Kidney tubule cell (primary cell): ENCODE measurements at regions not wholly inside any gene's neighbourhood (a gene's known extent, or its start where the extent isn't known, plus 50 kb on each side); places are given as distances from the start of the nearest gene placed in this dataset.

Source experiments
- DNase-seq: peaks from one replicate; pipeline ENCODE4 v3.0.0-alpha.2; 2018; ENCODE audit warnings: low spot score

DNA sequence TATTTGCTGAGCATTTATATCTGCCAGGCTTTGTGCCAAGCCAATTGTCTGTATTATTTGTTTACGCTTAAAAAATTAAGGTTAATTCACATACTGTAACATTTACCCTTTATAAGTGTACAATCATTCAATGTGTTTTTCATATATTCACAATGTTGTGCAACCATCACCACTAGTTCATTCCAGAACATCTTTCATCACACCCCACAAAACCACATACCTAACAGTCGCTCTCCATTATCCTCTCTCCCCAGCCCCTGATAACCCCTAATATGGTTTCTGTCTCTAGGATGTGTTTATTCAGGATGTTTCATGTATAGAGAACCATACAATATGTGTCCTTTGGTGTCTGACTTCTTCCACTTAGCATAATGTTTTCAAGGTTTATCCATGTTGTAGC lies 234.1 kb downstream of the INSIG2 start:
- no peak for DNase-seq

DNA sequence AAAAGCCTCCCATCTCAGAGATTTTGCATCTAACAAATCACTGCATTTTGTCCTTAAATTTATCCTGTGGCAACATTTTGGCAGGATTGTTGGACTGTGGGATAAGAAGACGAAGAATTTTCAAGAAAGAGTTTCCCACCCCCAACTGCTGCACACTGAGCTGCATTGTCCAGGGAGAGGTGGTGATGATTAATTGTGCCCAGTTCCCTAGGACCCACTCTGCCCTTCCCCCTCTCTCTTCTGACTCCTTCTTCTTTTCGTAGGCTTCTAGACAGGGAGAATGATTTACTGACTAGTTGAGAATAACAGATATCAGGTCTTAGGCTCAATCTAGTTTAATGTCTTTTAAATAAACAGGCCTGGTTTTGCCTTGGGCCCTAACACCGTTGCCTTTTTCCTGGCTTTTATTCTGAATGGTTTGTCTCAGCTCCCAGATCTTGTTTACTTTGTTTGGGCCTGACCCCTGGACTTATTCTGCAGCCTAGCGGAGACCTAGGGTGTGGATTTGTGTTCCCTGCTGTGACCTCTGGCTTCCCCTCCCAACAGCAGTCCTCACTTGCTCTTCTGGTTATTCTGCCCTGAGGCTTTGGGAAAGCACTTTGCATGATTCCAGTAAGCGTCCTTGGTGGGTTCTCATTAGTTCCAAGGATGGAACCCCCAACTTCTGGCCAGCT lies 233.3 kb downstream of the INSIG2 start:
- no peak for DNase-seq

DNA sequence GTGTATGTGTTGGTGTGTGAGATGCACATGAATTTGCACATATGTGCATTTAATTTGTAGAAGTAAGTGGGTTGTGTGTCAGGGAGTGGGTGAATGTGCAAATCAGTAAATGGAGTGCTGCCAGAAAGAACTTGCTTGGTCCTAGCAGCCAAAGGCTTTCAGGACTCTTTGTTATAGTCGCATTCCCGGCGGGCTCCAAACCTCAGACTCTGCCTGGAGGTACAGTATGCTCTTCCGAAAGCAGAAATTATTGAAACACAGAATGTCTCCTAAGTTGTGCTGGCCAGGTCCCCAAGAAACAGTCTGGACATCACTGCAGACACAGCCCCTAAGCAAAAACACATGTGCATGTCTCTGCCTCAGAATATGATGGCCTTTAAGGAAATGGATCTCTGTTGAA lies 232.4 kb downstream of the INSIG2 start:
- no peak for DNase-seq

DNA sequence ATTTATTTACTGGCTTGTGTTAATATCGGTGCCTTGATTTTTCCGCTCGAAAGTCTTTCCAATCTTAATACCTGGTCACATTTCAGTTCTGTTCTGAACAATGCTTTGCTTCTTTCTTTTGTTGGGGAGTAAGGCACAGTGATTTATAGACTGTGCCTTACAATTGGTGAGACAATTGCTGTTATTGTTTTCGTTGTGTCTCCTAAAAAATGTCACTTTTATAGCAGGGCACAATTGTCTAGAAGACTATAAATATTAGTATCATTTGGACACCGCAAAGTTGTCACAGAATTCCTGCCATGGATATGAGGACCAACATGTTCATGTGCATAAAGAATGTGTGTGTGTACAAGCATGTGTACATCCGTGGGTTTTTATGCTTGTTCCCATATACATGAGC lies 231.9 kb downstream of the INSIG2 start:
- DNase-seq, result no peak

DNA sequence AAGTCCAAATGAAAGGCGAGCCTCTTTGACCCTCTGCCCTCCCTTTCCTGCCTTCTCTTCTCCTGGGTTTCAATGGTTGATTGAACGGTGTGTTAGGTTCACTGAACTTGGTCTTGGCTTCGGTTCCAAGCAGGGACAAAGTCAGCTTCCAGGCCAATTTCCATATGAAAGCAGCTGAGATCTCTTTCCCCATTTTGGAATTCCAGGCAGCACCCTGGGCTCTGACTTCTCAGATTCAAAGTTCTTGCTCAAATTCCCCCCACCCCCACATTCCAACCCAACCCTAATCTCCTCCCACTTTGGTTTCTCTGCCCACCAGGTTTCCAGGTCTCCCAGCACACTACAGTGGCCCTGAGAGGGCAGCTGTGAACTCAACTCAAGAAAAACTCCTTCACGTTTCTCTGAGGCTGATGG lies 231.0 kb downstream of the INSIG2 start:
- no peak for DNase-seq

DNA sequence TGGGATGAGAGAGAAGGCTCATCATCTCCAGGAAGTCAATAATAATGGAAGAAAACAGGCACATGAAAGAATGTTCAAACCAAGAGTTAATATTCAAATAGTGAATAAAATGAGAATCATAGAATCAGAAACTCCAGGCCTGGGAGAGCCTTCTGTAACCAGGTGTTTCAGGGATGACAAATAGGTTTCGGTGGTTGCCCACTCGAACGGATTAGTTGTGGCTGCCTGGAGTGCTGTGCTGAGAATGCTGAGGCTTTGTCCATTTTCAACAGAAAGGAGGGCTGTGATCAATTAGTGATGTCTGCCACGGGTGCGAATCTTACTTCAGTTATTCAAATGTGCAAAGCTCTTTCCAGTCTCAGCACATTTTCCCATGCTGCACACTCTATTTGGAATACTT lies 227.3 kb downstream of the INSIG2 start:
- no peak for DNase-seq

DNA sequence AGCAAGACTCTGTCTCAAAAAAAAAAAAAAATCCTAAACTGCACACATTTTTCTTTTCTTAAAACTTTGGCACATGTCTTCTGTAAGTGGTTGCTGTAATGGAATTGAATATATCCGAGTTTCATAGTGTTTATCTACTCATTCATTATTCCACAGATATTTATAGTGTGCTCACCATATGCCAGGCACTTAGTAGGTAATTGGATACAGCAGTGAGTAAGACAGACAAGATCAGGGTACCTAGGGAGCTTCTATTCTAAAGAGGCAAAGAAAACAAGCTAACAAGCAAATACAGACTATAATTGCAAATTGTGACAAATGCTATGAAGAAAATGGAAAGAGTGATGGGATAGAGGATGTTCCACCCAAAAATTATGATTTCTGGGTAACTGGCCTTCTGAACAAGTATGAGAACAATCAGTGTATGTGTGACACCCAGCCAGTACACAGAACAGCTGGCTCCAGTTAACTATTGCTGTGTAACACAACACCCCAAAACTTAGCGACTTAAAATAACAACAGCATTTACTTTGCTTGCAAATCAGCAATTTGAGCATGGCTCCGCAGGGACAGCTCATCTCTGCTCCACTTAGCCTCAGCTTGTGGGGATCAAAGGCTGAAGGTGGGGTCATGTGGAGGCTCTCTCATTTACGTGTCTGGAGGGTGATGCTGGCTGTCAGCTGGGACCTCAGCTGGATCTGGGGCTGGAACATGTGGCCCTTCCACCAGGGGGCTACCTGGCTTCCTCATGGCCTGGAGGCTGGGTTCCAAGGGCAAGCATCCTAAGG lies 224.9 kb downstream of the INSIG2 start:
- no peak for DNase-seq

DNA sequence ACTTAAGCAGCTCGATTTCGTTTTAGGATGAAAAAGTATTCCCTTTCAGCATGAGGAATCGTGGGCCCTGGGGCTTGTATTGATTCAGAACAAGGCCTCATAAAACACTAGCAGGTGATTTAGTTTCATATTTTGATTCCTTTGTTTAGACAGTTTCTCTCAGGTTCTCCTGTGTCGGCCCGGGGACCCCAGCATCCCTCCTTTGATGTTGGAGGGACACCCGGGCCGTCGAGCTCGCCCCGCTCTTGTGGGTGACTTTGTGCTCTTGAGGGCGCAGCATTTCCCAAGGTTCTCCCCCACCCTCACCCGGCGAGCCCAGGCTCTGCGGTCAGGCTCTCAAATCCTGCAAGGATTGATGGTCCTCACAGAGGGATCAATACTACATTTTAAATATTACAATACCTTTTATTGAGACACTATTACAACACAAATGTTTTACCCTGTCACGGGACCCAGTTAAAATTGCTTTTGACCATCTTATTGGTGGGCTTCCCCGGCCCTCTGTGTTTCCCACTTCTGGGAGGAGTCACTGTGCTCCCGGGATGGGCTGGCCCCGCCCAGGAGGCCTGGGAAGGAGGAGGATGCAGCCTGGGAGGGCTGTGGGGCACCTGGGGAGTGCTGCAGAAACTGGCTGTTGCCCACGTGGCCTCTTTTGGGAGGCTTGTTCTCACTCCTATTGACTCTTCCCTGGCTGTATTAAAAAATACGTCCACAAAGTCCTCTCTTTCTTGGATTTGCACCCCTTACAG lies 222.6 kb downstream of the INSIG2 start:
- DNase-seq, result no peak

DNA sequence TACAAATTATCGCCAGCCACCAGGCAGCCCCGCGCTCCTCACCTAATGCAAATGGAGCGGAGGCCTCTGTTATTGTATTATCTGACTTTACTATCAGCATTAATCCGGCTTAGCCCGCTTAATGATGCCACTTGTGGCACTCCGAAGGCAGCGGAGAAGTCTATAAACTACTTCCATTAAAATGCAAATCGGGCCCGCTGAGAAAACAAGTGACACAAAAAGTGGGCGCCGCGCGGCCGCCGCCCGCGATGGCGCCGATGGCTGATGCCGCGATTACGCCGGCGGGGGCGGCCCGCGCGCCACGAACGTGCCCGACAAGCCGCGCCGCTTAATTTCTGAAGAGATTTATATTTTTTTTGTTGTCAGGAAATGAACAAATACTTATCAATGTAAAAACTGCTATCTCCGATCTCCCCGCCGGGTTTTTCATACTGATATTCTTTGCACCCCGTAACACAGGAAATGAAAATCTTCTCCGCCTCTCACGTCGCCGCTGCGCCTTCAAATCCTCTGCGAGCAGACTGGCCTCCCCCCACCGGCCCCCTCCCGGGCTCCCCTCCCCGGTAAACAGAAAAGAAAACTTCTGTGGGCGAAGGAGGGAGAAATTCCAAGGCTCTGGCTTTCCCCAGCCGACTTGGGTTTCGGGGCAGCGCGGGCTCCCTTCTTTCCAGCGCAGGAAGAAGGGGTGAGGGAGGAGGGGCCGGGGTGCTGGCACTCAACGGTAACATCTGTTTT lies 221.8 kb downstream of the INSIG2 start:
- peak; percentile 45 for DNase-seq

DNA sequence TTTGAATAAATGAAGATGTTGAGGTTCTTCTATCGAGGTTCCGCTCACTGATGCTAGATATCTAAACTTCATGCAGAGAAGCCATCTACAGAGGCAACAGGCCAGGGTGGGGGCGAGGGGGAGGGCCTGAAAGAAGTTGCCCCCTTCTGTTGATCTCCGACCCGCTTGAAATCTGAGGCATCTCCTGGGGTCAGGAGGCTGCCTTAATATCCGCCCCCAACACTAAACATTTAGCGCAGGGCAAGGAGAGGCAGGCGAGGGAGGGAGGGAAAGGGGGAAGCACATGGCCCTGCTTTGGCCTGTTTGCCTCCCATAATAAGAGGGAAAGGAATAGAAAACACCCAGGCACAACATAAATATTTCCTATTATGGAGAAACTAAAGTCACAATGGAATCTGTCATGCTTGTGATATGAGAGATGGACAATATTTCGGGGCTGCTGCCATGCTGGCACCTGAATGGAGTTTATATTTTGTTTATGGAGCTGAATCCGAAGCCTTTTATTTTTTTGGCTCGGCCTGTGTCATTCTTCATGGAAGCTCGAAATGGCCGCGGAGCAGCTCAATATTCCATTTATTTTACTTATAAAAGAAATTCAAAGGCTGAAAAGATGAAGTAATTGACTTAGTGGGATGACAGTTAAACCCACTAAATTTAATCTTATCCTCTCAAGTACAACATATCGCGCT lies 221.1 kb downstream of the INSIG2 start:
- DNase-seq, result no peak

DNA sequence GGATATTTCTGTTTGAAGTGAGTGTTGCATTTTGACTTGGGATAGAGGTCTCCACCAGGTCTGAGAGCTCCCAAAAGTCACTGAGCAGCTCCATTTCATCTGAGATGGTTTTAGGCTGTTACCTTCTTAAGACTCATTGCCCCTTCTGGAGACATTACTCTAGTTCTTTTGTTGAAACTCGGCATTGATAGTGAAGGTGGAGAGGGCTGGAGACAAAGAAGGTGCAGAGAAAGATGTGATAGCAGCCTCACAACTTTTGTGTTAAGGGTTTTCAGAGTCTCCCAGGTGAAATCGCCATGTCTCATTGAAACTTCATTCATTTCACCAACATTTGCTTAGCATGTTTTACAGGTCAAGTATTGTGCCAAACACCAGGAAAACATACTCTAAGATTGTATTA lies 219.6 kb downstream of the INSIG2 start:
- no peak for DNase-seq

DNA sequence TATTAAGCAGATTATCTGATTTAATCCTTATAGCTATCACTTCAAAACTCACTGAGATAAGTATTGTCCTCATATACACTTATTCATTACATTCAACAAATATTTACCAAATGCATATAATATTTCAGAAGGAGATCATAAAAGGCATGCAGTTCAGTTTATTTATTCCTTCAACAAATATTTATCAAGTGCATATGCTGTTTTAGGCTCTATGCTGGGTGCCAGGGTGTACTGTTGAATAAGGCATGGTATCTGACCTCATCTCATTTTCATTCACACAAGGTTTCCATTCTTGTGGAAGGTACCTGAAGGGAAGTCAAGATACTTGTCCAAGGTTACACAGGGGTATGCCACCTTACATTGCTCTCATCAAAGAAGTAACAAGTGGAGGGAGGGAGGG lies 213.0 kb downstream of the INSIG2 start:
- no peak for DNase-seq

DNA sequence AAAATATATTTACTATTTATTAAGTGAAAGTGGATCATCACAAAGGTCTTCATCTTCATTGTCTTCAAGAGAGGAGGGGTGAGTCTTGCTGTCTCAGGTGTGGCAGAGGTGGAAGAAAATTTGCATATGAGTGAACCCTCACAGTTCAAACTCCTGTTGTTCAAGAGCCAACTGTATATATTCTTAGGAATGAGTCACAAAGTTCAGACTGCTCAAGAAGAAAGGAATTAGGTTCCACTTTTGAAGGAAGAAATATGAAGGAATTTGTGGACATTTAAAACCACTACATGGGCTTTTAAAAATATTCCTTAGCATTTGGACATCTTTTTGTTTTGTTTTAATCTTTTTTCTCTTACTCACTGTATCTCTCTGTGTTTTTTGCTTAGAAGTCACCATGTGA lies 212.6 kb downstream of the INSIG2 start:
- peak; percentile 9 for DNase-seq

DNA sequence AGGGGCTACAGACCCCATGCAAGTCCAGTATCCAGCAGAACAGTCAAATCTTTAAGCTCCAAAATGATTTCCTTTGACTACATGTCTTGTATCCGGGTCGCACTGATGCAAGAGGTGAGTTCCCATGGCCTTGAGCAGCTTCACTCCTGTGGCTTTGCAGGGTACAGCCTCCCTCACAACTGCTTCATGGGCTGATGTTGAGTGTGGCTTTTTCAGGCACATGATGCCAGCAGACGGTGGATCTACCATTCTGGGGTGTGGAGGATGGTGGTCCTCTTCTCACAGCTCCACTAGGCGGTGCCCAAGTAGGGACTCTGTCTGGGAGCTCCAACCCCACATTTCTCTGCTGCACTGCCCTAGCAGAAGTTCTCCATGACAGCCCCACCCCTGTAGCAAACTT lies 208.4 kb downstream of the INSIG2 start:
- no peak for DNase-seq

DNA sequence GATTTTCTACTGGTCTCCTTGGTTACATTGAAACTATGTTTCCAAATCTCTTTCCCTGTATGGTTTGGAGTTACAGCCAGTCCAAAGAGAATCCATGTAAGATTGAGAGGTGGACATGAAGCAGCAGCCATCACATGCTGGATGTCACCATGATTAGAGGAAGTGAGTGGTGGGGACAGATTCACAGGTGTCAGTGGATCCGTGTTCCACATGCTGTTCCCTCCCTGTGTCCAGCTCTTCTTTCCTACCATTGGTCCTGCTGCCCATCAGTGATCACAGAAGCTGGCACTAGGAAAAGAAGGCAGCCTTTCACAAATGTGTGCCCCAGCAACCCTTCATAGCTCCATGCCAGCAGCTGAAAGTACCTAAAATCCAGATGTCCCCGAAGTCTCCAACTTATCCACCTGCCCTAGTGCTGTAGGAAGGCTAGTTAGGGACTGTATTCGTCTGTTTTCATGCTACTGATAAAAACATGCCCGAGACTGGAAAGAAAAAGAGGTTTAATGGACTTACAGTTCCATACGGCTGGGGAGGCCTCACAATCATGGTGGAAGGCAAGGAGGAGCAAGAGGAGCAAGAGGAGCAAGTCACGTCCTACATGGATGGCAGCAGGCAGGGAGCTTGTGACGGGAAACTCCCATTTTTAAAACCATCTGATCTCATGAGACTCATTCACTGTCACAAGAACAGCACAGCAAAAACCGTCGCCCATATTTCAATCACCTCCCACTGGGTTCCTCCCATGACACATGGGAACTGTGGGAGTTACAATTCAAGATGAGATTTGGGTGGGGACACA lies 207.5 kb downstream of the INSIG2 start:
- DNase-seq, result no peak

DNA sequence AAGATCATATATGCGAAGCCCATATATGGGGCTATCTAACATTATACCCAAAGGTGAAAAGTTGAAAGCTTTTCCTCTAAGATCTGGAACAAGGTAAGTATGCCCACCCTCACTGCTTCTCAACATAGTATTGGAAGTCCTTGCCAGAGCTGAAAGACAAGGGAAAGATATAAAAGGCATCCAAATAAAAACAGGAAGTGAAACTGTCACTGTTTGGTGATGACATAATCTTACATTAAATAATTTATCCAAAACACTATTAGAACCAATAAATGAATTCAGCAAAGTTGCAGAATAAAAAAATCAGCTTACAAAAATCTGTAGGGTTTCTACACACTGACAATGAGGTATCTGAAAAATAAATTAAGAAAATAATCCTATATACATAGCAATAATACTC lies 205.8 kb downstream of the INSIG2 start:
- DNase-seq, result no peak

DNA sequence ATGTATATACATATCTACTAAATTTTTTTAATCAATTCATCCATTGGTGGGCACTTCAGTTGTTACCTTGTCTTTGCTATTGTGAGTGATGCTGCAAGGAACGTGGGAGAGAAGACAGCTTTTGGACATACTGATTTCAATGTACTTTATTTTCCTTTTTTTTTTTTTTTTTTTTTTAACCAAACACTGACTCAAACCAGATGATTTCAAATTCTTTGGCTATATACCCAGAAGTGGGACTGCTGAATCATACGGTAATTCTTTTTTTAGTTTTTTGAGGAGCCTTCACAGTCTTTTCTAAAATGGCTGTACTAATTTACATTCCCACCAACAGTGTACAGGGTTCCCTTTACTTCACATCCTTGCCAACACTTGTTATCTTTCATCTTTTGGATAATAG lies 204.7 kb downstream of the INSIG2 start:
- no peak for DNase-seq

DNA sequence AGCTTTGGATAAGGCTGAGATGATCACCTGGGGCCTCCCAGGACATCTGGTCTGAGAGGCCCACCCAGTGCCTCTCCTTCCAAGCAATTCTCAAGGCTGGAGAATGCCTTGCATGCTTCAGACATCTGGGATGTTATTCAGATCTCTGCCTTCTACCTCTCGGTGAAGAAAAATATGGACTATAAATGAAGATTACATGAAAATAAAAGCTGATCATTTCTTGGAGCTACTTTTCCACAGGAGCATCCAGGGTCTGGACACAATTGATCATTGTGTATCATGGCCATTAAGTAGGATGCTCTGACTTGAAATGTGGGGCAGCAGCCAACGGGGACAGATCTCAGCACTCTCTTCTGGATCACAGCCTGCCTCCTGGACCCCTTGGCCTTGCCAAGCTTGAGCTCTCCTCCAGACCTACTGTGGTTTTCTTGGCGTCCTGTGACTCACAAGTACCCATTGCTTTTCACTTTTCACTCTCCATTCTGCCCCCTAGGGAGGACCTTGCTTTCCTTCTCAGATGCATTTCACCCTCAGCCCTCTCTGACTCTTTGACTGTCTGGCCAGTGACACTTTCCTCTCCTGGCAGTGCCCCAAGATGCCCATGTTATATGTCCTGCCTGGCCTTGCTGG lies 203.1 kb downstream of the INSIG2 start:
- peak; percentile 1 for DNase-seq

DNA sequence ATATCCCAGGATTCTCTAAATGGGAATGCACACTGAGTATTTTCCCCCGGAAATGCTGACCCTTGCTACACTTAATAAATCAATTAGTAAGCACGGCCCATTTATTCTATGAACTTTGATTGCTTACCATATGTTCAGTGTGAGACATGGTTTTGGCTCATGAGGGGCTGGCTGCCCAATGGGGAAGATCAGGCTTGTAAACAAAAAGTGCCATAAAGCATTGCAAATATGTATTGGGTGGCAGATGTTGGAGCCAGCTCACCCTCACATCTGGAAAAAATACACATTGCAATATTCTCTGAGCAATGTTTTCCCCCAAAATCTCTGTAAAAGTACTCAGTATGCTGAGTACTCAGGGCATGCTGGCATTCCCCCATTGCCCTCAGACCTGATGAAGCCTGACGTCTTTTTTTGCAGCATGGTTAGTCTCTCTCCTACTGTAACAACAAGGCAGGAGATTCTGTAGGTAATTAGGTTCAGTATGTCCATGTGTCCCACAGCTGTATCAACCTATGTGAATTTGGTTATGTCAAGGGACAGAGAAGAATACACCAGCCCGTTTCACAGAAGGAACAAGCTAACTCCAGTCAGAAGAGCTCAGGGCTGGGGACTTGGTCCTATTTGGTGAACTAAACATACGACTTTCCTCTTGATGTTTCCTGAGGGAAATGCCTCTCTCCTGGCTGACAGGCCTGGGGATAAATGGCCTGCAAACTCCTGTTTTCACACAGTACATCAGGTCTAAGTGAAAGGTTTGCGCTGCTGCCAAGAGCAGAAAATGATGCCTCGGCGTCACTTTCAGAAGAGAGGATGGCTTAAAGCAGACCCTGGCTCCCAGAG lies 202.4 kb downstream of the INSIG2 start:
- DNase-seq, result no peak

DNA sequence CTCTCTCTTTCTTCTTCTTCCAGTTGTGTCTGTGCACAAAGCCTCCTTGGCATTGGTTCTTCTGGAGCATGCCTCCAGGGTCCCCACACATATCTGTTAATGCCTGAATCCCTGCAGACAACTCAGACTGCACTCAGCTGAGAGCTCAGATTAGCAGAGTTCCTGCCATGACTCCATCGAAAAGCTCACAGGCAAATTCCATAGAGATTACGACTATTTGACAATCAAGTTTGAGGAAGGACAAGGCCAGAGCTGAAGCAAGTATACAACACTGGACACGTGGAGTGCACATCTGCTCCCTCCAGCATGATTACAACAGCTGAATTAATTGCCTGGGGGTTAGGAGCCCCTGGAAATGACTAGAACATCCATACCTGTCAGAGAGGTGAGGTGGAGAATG lies 190.7 kb downstream of the INSIG2 start:
- no peak for DNase-seq
